Esophagus squamous epithelium (tissue), 4 donors: ENCODE measurements at regions not wholly inside any gene's neighbourhood (a gene's known extent, or its start where the extent isn't known, plus 50 kb on each side); places are given as distances from the start of the nearest gene placed in this dataset.

Experiments
- CTCF ChIP-seq, 6 experiments: fragments of 450-650 bp in 4 of 6; fragments of 200-600 bp in 2 of 6; sonication (generic) in 2 of 6; IDR thresholded peaks; one replicate each; pipeline ENCODE4 v1.5.1; 2016 to 2019; ENCODE audit warnings: antibody characterized with exemption in 6 of 6, mild to moderate bottlenecking in 4 of 6, moderate library complexity in 4 of 6
- POLR2A ChIP-seq, 4 donors: fragments of 450-650 bp; IDR thresholded peaks; one replicate each; pipeline ENCODE4 v1.6.1; 2017; ENCODE audit warnings: antibody characterized with exemption in 4 of 4, mild to moderate bottlenecking in 4 of 4, moderate library complexity in 3 of 4

GRCh38 chr6:103114582-103114981 lies 1721.1 kb downstream of the GRIK2 start:
- TF ChIP-seq CTCF (IDR thresholded peaks at IDR 0.05) = no peak
- TF ChIP-seq POLR2A (IDR thresholded peaks at IDR 0.05) = no peak
